ENCODE measurements at regions not wholly inside any gene's neighbourhood (a gene's known extent, or its start where the extent isn't known, plus 50 kb on each side); places are given as distances from the start of the nearest gene placed in this dataset.
"Not testable (repeated sequence)": the region's sequence is repeated elsewhere in the genome, so short reads cannot be mapped to it uniquely, and the experiment has no call there.

DNA sequence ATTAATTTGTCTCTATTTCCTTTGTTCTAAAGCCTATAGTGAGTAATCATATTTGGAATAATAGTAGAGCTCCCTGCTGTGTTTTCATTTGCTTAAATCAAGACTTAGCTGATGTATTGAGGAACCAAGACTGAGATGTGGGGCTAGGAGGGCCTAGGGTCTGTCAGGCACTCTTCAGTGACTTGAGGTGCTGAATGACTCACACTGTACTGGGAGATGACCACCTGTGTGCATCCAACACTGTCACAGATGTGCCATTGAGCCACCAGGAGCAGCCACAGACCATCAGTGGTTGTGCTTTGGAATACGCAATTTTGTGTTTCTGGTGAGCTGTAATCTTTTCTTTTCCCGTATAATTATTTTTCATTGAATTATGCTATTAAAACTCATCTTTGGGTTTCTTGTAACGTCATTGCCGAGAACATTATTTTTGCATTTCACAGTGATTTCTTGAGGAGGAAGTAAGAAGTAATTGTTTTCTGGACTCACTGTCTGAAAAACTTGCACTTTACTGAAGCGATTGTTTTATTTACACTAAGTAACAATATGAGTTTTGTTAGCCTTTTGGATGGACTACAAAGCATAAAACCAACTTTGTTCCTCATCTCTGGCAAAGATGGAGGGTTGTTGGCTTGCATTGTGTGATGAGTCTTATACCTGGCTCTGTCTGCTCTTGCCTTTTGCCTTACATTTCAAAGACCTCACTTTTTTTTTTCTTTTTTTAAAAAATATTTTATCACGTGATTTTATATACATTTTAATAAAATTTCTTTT, 872.2 kb upstream of the TPTE start:
- not testable (repeated sequence) for H3K9ac ChIP-seq (ENCODE audit: low read depth in 1 of 2, low read length in 2 of 2); H3K27me3 ChIP-seq (ENCODE audit: control insufficient read depth in 1 of 2, insufficient read depth in 2 of 2, low read length in 2 of 2); H3K4me3 ChIP-seq (ENCODE audit: low read depth in 1 of 2, low read length in 2 of 2); H3K27ac ChIP-seq (ENCODE audit: low read depth, low read length); H3K4me1 ChIP-seq (ENCODE audit: control insufficient read depth in 1 of 2, insufficient read depth in 2 of 2, low read length in 2 of 2); H3K36me3 ChIP-seq (ENCODE audit: control insufficient read depth in 1 of 2, insufficient read depth in 2 of 2, low read length in 2 of 2)
- H3K9me3 ChIP-seq (ENCODE audit: control insufficient read depth in 1 of 2, low read length in 2 of 2): peaks cover 7 to 16% of the 10 kb centered on the region in 2 donors

DNA sequence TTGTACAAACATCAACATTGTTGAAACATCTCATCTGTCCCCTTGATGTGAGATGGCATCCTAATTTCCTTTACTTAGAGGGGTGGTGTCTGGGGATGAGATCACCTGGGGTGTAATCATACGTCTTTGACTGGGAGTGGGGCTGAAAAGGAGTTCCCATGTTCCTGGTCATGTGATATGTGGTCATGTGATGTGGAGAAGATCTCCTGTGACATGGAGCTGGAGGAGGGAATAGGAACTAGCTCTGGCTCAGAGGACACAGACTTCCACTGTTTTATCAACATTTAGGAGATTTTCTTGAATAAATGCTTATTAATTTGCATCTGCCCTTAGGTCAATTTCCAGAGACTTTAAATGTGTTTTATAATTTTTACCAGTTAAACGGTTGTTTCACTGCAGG, 868.6 kb upstream of the TPTE start:
- not testable (repeated sequence) for H3K27me3 ChIP-seq (ENCODE audit: control insufficient read depth in 1 of 2, insufficient read depth in 2 of 2, low read length in 2 of 2); H3K36me3 ChIP-seq (ENCODE audit: control insufficient read depth in 1 of 2, insufficient read depth in 2 of 2, low read length in 2 of 2); H3K27ac ChIP-seq (ENCODE audit: low read depth, low read length); H3K4me1 ChIP-seq (ENCODE audit: control insufficient read depth in 1 of 2, insufficient read depth in 2 of 2, low read length in 2 of 2); H3K4me3 ChIP-seq (ENCODE audit: low read depth in 1 of 2, low read length in 2 of 2); H3K9ac ChIP-seq (ENCODE audit: low read depth in 1 of 2, low read length in 2 of 2)
- H3K9me3 ChIP-seq (ENCODE audit: control insufficient read depth in 1 of 2, low read length in 2 of 2): peaks cover 17 to 21% of the 10 kb centered on the region in 2 donors

DNA sequence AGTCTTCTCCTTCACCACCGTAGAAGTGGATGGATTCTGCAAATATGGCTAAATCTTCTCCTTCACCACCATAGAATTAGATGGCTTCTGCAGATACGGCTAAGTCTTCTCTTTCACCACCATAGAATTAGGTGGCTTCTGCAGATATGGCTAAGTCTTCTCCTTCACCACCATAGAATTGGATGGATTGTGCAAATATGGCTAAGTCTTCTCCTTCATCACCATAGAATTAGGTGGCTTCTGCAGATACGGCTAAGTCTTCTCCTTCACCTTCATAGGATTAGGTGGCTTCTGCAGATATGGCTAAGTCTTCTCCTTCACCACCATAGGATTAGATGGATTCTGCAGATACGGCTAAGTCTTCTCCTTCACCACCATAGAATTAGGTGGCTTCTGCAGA, 866.2 kb upstream of the TPTE start:
- not testable (repeated sequence) for H3K4me3 ChIP-seq (ENCODE audit: low read depth in 1 of 2, low read length in 2 of 2); H3K27me3 ChIP-seq (ENCODE audit: control insufficient read depth in 1 of 2, insufficient read depth in 2 of 2, low read length in 2 of 2); H3K36me3 ChIP-seq (ENCODE audit: control insufficient read depth in 1 of 2, insufficient read depth in 2 of 2, low read length in 2 of 2); H3K4me1 ChIP-seq (ENCODE audit: control insufficient read depth in 1 of 2, insufficient read depth in 2 of 2, low read length in 2 of 2); H3K27ac ChIP-seq (ENCODE audit: low read depth, low read length); H3K9ac ChIP-seq (ENCODE audit: low read depth in 1 of 2, low read length in 2 of 2)
- peaks cover 8 to 20% of the 10 kb centered on the region in 2 donors for H3K9me3 ChIP-seq (ENCODE audit: control insufficient read depth in 1 of 2, low read length in 2 of 2)

DNA sequence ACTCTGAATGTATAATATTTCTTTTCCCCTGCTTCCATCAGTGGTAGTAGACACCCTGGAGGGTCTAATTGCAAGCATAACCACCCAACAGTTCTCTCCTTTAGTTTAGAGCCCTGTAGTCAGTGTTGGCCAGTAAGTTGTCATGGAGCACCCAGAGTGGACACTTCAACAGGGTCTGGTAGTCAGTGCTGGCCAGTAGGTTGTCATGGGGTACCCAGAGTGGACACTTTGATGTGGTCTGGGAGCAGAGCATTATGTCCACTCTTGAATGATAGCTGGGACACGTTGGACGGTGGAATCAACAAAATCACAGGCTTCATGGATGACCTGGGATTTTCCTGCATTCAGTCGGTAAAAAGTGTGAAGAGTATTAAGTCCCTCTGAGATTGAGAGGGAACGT, 864.9 kb upstream of the TPTE start:
- not testable (repeated sequence) for H3K36me3 ChIP-seq (ENCODE audit: control insufficient read depth in 1 of 2, insufficient read depth in 2 of 2, low read length in 2 of 2); H3K4me1 ChIP-seq (ENCODE audit: control insufficient read depth in 1 of 2, insufficient read depth in 2 of 2, low read length in 2 of 2); H3K4me3 ChIP-seq (ENCODE audit: low read depth in 1 of 2, low read length in 2 of 2); H3K9ac ChIP-seq (ENCODE audit: low read depth in 1 of 2, low read length in 2 of 2); H3K27me3 ChIP-seq (ENCODE audit: control insufficient read depth in 1 of 2, insufficient read depth in 2 of 2, low read length in 2 of 2); H3K27ac ChIP-seq (ENCODE audit: low read depth, low read length)
- peaks cover 8 to 17% of the 10 kb centered on the region in 2 donors for H3K9me3 ChIP-seq (ENCODE audit: control insufficient read depth in 1 of 2, low read length in 2 of 2)

DNA sequence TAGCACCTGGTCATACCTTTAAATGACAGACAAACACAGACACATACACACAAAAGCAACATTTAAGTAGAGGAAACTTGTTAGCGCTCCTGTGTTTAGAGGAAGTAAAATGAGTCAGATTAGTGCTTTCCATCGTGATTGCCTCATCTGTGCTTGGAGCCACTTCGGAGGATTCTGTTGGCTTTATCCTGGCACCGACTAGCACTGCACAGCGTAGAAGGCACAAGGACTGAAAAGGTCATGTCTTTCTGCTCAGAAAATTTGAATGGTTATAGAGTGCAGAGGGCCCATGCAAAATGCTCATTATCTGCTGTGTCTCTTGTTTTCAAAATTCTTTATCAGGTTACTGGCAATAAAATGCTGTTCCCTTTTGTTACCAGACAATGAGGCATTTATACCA, 863.6 kb upstream of the TPTE start:
- H3K36me3 ChIP-seq (ENCODE audit: control insufficient read depth in 1 of 2, insufficient read depth in 2 of 2, low read length in 2 of 2); H3K27ac ChIP-seq (ENCODE audit: low read depth, low read length); H3K4me3 ChIP-seq (ENCODE audit: low read depth in 1 of 2, low read length in 2 of 2); H3K4me1 ChIP-seq (ENCODE audit: control insufficient read depth in 1 of 2, insufficient read depth in 2 of 2, low read length in 2 of 2); H3K27me3 ChIP-seq (ENCODE audit: control insufficient read depth in 1 of 2, insufficient read depth in 2 of 2, low read length in 2 of 2); H3K9ac ChIP-seq (ENCODE audit: low read depth in 1 of 2, low read length in 2 of 2): not testable (repeated sequence)
- peaks cover 8 to 17% of the 10 kb centered on the region in 2 donors for H3K9me3 ChIP-seq (ENCODE audit: control insufficient read depth in 1 of 2, low read length in 2 of 2)

DNA sequence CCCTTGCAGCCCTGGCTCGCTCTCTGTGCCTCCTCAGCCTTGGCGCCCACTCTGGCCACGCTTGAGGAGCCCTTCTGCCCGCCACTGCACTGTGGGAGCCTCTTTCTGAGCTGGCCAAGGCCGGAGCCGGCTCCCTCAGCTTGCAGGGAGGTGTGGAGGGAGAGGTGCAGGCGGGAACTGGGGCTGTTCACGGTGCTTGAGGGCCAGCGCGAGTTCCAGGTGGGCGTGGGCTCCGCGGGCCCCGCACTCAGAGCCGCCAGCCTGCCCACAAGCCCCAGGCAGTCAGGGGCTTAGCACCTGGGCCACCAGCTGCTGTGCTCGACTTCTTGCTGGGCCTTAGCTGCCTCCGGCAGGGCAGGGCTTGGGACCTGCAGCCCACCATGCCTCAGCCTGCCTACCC, 861.5 kb upstream of the TPTE start:
- H3K36me3 ChIP-seq (ENCODE audit: control insufficient read depth in 1 of 2, insufficient read depth in 2 of 2, low read length in 2 of 2); H3K4me3 ChIP-seq (ENCODE audit: low read depth in 1 of 2, low read length in 2 of 2); H3K27ac ChIP-seq (ENCODE audit: low read depth, low read length); H3K9ac ChIP-seq (ENCODE audit: low read depth in 1 of 2, low read length in 2 of 2); H3K4me1 ChIP-seq (ENCODE audit: control insufficient read depth in 1 of 2, insufficient read depth in 2 of 2, low read length in 2 of 2); H3K27me3 ChIP-seq (ENCODE audit: control insufficient read depth in 1 of 2, insufficient read depth in 2 of 2, low read length in 2 of 2): not testable (repeated sequence)
- H3K9me3 ChIP-seq (ENCODE audit: control insufficient read depth in 1 of 2, low read length in 2 of 2): peaks cover 4 to 17% of the 10 kb centered on the region in 2 donors

DNA sequence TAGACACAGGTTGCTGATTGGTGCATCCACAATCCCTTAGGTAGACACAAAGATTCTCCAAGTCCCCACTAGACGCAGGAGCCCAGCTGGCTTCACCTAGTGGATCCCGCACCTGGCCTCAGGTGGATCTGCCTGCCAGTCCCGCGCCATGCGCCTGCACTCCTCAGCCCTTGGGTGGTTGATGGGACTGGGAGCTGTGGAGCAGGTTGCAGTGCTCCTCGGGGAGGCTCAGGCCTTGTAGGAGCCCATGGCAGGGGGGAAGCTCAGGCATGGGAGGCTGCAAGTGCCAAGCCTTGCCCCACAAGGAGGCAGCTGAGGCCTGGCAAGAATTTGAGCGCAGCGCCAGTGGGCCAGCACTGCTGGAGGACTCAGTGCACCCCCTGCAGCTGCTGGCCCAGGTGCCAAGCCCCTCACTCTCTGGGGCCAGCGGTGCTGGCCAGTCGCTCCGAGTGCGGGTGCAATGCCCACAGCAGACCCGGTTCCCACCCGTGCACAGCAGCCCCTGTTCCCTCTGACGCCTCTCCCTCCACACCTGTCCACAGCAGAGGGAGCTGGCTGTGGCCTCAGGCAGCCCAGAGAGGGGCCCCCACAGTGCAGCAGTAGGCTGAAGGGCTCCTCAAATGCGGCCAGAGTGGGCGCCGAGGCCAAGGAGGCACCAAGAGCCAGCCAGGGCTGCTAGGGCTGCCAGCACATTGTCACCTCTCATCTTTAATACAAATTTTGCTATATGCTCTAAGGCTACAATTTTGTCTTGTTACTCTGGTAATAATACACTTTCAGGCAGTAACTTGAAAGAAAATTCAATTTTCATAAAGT, 857.3 kb upstream of the TPTE start:
- H3K27ac ChIP-seq (ENCODE audit: low read depth, low read length); H3K4me1 ChIP-seq (ENCODE audit: control insufficient read depth in 1 of 2, insufficient read depth in 2 of 2, low read length in 2 of 2); H3K27me3 ChIP-seq (ENCODE audit: control insufficient read depth in 1 of 2, insufficient read depth in 2 of 2, low read length in 2 of 2); H3K9me3 ChIP-seq (ENCODE audit: control insufficient read depth in 1 of 2, low read length in 2 of 2); H3K9ac ChIP-seq (ENCODE audit: low read depth in 1 of 2, low read length in 2 of 2); H3K36me3 ChIP-seq (ENCODE audit: control insufficient read depth in 1 of 2, insufficient read depth in 2 of 2, low read length in 2 of 2); H3K4me3 ChIP-seq (ENCODE audit: low read depth in 1 of 2, low read length in 2 of 2): not testable (repeated sequence)

DNA sequence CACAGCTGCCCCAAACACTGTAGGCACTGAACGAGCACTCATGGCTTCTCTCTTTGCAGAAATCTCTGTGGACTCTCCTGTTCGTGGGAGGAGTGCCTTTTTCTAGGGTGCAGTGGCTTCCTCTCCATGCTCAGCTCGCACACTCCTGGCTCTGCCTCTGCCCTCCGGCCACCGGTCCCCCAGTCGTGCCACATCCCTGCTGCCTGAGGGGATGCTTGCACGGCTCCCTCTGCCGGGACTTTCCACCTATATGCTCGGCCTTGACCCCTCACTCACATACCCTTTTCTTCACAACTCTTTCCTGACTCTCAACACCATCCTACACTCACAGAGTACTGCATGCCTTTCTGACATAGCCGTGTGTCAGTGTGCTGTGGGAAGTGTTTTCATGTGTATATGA, 845.6 kb upstream of the TPTE start:
- not testable (repeated sequence) for H3K4me3 ChIP-seq (ENCODE audit: low read depth in 1 of 2, low read length in 2 of 2); H3K9ac ChIP-seq (ENCODE audit: low read depth in 1 of 2, low read length in 2 of 2); H3K27me3 ChIP-seq (ENCODE audit: control insufficient read depth in 1 of 2, insufficient read depth in 2 of 2, low read length in 2 of 2); H3K36me3 ChIP-seq (ENCODE audit: control insufficient read depth in 1 of 2, insufficient read depth in 2 of 2, low read length in 2 of 2); H3K27ac ChIP-seq (ENCODE audit: low read depth, low read length); H3K9me3 ChIP-seq (ENCODE audit: control insufficient read depth in 1 of 2, low read length in 2 of 2); H3K4me1 ChIP-seq (ENCODE audit: control insufficient read depth in 1 of 2, insufficient read depth in 2 of 2, low read length in 2 of 2)

DNA sequence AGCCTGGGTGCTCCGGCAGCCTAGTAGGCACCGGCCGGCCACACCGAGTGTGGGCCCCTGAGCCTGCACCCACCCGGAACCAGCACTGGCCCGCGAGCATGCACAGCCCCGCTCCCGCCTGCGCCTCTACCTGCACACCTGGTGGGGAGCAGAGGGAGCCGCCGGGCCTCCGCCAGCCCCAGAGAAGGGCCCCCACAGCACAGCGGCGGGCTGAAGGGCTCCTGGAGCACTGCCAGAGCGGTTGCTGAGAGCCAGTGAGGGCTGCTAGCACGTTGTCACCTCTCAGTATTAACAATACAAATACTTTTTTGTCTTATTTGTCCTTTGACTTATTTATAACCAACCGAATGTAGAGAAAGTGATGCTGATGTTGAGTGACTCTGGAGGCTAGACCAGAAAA, 842.4 kb upstream of the TPTE start:
- not testable (repeated sequence) for H3K9ac ChIP-seq (ENCODE audit: low read depth in 1 of 2, low read length in 2 of 2); H3K27ac ChIP-seq (ENCODE audit: low read depth, low read length); H3K36me3 ChIP-seq (ENCODE audit: control insufficient read depth in 1 of 2, insufficient read depth in 2 of 2, low read length in 2 of 2); H3K27me3 ChIP-seq (ENCODE audit: control insufficient read depth in 1 of 2, insufficient read depth in 2 of 2, low read length in 2 of 2); H3K9me3 ChIP-seq (ENCODE audit: control insufficient read depth in 1 of 2, low read length in 2 of 2); H3K4me3 ChIP-seq (ENCODE audit: low read depth in 1 of 2, low read length in 2 of 2); H3K4me1 ChIP-seq (ENCODE audit: control insufficient read depth in 1 of 2, insufficient read depth in 2 of 2, low read length in 2 of 2)

DNA sequence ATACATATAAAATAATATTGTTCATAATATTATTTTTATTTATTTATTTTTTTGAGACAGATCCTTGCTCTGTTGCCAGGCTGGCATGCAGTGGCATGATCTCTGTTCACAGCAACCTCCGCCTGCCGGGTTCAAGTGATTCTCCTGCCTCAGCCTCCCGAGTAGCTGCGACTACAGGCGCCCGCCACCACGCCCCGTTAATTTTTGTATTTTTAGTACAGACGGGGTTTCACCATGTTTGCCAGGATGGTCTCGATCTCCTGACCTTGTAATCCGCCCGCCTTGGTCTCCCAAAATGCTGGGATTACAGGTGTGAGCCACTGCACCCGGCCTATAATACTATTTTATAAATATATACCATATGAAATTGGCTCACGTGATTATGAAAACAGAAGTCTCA, 832.4 kb upstream of the TPTE start:
- H3K36me3 ChIP-seq (ENCODE audit: control insufficient read depth in 1 of 2, insufficient read depth in 2 of 2, low read length in 2 of 2); H3K27ac ChIP-seq (ENCODE audit: low read depth, low read length); H3K27me3 ChIP-seq (ENCODE audit: control insufficient read depth in 1 of 2, insufficient read depth in 2 of 2, low read length in 2 of 2); H3K4me3 ChIP-seq (ENCODE audit: low read depth in 1 of 2, low read length in 2 of 2); H3K9ac ChIP-seq (ENCODE audit: low read depth in 1 of 2, low read length in 2 of 2); H3K4me1 ChIP-seq (ENCODE audit: control insufficient read depth in 1 of 2, insufficient read depth in 2 of 2, low read length in 2 of 2); H3K9me3 ChIP-seq (ENCODE audit: control insufficient read depth in 1 of 2, low read length in 2 of 2): not testable (repeated sequence)
